ENCODE measurements at regions not wholly inside any gene's neighbourhood (a gene's known extent, or its start where the extent isn't known, plus 50 kb on each side); places are given as distances from the start of the nearest gene placed in this dataset.

GRCh38 chr10:4062751-4063150 lies 277.7 kb upstream of the KLF6 start:
- TF ChIP-seq CTCF (IDR thresholded peaks at IDR 0.05) = no peak
- TF ChIP-seq EP300 (IDR thresholded peaks at IDR 0.05) = no peak

All from sigmoid colon (tissue), 4 donors.